ENCODE measurements at regions not wholly inside any gene's neighbourhood (a gene's known extent, or its start where the extent isn't known, plus 50 kb on each side); places are given as distances from the start of the nearest gene placed in this dataset.
A peak's percentile ranks its signal among the peaks of the same experiment; 100 is the strongest.

GRCh38 chr20:4480104-4480503 is 206.2 kb upstream of the PRNP start:
- no peak for TF ChIP-seq CTCF (conservative IDR thresholded peaks at IDR 0.05; ENCODE audit: low read depth, low read length)
- no peak for DNase-seq (ENCODE audit: low read depth)
- H3K4me3 ChIP-seq (ENCODE audit: low read depth, low read length), result no peak overlapping the region

- H3K4me3 ChIP-seq (ENCODE audit: low read depth, low read length), result no peak overlapping the region
- no peak for TF ChIP-seq CTCF (conservative IDR thresholded peaks at IDR 0.05; ENCODE audit: low read depth, low read length)
- no peak for DNase-seq (ENCODE audit: low read depth)
These were observed 209.3 kb upstream of the PRNP start for GRCh38 chr20:4476903-4477500.

GRCh38 chr20:4472906-4473305 is 213.3 kb upstream of the PRNP start:
- DNase-seq (ENCODE audit: low read depth), result no peak
- H3K4me3 ChIP-seq (ENCODE audit: low read depth, low read length), result no peak overlapping the region
- TF ChIP-seq CTCF (conservative IDR thresholded peaks at IDR 0.05; ENCODE audit: low read depth, low read length), result no peak

- H3K4me3 ChIP-seq (ENCODE audit: low read depth, low read length), result no peak overlapping the region
- no peak for DNase-seq (ENCODE audit: low read depth)
- no peak for TF ChIP-seq CTCF (conservative IDR thresholded peaks at IDR 0.05; ENCODE audit: low read depth, low read length)
These were observed 215.0 kb upstream of the PRNP start for GRCh38 chr20:4471221-4471620.

- peak; percentile 6 for TF ChIP-seq CTCF (conservative IDR thresholded peaks at IDR 0.05; ENCODE audit: low read depth, low read length)
- no peak for DNase-seq (ENCODE audit: low read depth)
- H3K4me3 ChIP-seq (ENCODE audit: low read depth, low read length), result no peak overlapping the region
These were observed 215.9 kb upstream of the PRNP start for GRCh38 chr20:4470375-4470774.

- H3K4me3 ChIP-seq (ENCODE audit: low read depth, low read length), result no peak overlapping the region
- DNase-seq (ENCODE audit: low read depth), result no peak
- TF ChIP-seq CTCF (conservative IDR thresholded peaks at IDR 0.05; ENCODE audit: low read depth, low read length), result no peak
These were observed 216.3 kb upstream of the PRNP start for GRCh38 chr20:4469910-4470309.

GRCh38 chr20:4468114-4468513 is 218.1 kb upstream of the PRNP start:
- TF ChIP-seq CTCF (conservative IDR thresholded peaks at IDR 0.05; ENCODE audit: low read depth, low read length), result no peak
- DNase-seq (ENCODE audit: low read depth), result no peak
- no peak overlapping the region for H3K4me3 ChIP-seq (ENCODE audit: low read depth, low read length)
